SK-N-SH (cell line): ENCODE measurements at regions not wholly inside any gene's neighbourhood (a gene's known extent, or its start where the extent isn't known, plus 50 kb on each side); places are given as distances from the start of the nearest gene placed in this dataset.
"Not testable (repeated sequence)": the region's sequence is repeated elsewhere in the genome, so short reads cannot be mapped to it uniquely, and the experiment has no call there.

ENCODE experiments used
- CTCF ChIA-PET: fragments of 300-600, 350-600 bp; formaldehyde crosslinking; extraction: SDS; loops from one replicate; lab custom pipeline; 2021; lab: Yijun Ruan, JAX
- POLR2A ChIA-PET: fragments of 350-600 bp; sonication (Branson Sonifier 250); formaldehyde crosslinking; extraction: SDS; loops from one replicate; lab custom pipeline; 2020; ENCODE audit warnings: antibody characterized with exemption, inconsistent platforms; lab: Yijun Ruan, JAX
- DNase-seq: peaks from one replicate; pipeline ENCODE4 v3.0.0; 2012
- H2AFZ ChIP-seq: fragments of 200-600 bp; sonication (generic); 2 replicates; pipeline ENCODE4 v1.8.1; 2016; ENCODE audit warnings: antibody characterized with exemption, mild to moderate bottlenecking, low read depth
- H3F3A ChIP-seq: fragments of 200-600 bp; sonication (generic); replicated peaks from 2 replicates; pipeline ENCODE3; 2016; ENCODE audit warnings: antibody characterized with exemption, mild to moderate bottlenecking; ENCODE audit not compliant: insufficient read depth
- H3K27ac ChIP-seq, 2 experiments: fragments of 200-500 bp in 1 of 2; fragments of 200-600 bp in 1 of 2; sonication (Bioruptor generic) in 1 of 2; sonication (generic), shearing (Covaris generic) in 1 of 2; 2 replicates each; pipeline versions ENCODE4 v1.5.1 to v1.6.1; 2014 to 2016; ENCODE audit warnings: low read depth in 2 of 2, inconsistent platforms in 1 of 2, low read length in 1 of 2, mild to moderate bottlenecking in 1 of 2, mixed read lengths in 1 of 2
- H3K27me3 ChIP-seq: fragments of 200-600 bp; sonication (generic), shearing (Covaris generic); 2 replicates; pipeline ENCODE4 v1.6.1; 2016; ENCODE audit warnings: mixed run types; ENCODE audit not compliant: insufficient read depth
- H3K36me3 ChIP-seq, 2 experiments: fragments of 200-500 bp in 1 of 2; fragments of 200-600 bp in 1 of 2; sonication (Bioruptor generic) in 1 of 2; sonication (generic) in 1 of 2; replicated peaks in 1 of 2; 2 replicates each; pipeline versions ENCODE3 to v1.5.1; 2014 to 2016; ENCODE audit warnings: low read length in 1 of 2, mild to moderate bottlenecking in 1 of 2; ENCODE audit not compliant: insufficient read depth in 2 of 2, control insufficient read depth in 1 of 2
- H3K4me1 ChIP-seq, 2 experiments: fragments of 200-500 bp in 1 of 2; fragments of 200-600 bp in 1 of 2; sonication (Bioruptor generic) in 1 of 2; sonication (generic), shearing (Covaris generic) in 1 of 2; 2 replicates each; pipeline versions ENCODE4 v1.5.1 to v1.6.1; 2014 to 2016; ENCODE audit warnings: low read depth in 1 of 2, low read length in 1 of 2, mixed run types in 1 of 2; ENCODE audit not compliant: insufficient read depth in 2 of 2, control insufficient read depth in 1 of 2
- H3K4me2 ChIP-seq: fragments of 200-600 bp; sonication (generic), shearing (Covaris generic); 2 replicates; pipeline ENCODE4 v1.6.1; 2017; ENCODE audit warnings: mixed run types
- H3K4me3 ChIP-seq, 2 experiments: fragments of 200-500 bp in 1 of 2; fragments of 200-600 bp in 1 of 2; sonication (Bioruptor generic) in 1 of 2; sonication (generic), shearing (Covaris generic) in 1 of 2; 2 replicates each; pipeline versions ENCODE4 v1.5.1 to v1.8.1; 2014 to 2016; ENCODE audit warnings: low read depth in 2 of 2, inconsistent platforms in 1 of 2, low read length in 1 of 2, mild to moderate bottlenecking in 1 of 2, mixed read lengths in 1 of 2, moderate library complexity in 1 of 2
- H3K79me2 ChIP-seq: fragments of 200-600 bp; sonication (generic); 2 replicates; pipeline ENCODE4 v1.8.1; 2017; ENCODE audit warnings: mild to moderate bottlenecking; ENCODE audit not compliant: insufficient read depth
- H3K9ac ChIP-seq: fragments of 200-600 bp; sonication (generic); 2 replicates; pipeline ENCODE4 v1.6.1; 2017; ENCODE audit warnings: mixed run types
- H3K9me2 ChIP-seq: fragments of 200-600 bp; sonication (generic); 2 replicates; pipeline ENCODE4 v1.6.1; 2017; ENCODE audit warnings: mixed run types
- H3K9me3 ChIP-seq: fragments of 200-600 bp; sonication (generic); 2 replicates; pipeline ENCODE4 v1.6.1; 2017; ENCODE audit warnings: mixed run types, mild to moderate bottlenecking, moderate library complexity
- H4K20me1 ChIP-seq: fragments of 200-600 bp; sonication (generic); 2 replicates; pipeline ENCODE4 v1.6.1; 2017; ENCODE audit warnings: mild to moderate bottlenecking, mixed run types; ENCODE audit not compliant: insufficient read depth
- CHD2 ChIP-seq: fragments of 150-350 bp; IDR thresholded peaks from 2 replicates; pipeline ENCODE4 v1.6.1; 2018; ENCODE audit warnings: low read length; ENCODE audit not compliant: partially characterized antibody
- CTCF ChIP-seq: fragments of 200-600 bp; sonication (generic); IDR thresholded peaks from 2 replicates; pipeline ENCODE4 v1.6.1; 2017; ENCODE audit warnings: antibody characterized with exemption, mild to moderate bottlenecking, moderate library complexity
- EP300 ChIP-seq, 2 experiments: IDR thresholded peaks; 2 replicates each; pipeline versions ENCODE4 v1.4.0 to v1.6.1; 2012; ENCODE audit warnings: borderline replicate concordance in 1 of 2, low read depth in 1 of 2, low read length in 1 of 2
- EZH2phosphoT487 ChIP-seq: fragments of 200-600 bp; sonication (generic); IDR thresholded peaks from 2 replicates; pipeline ENCODE4 v1.6.1; 2017; ENCODE audit warnings: low read depth, mixed run types, mild to moderate bottlenecking, antibody characterized with exemption, moderate library complexity, borderline replicate concordance
- MXI1 ChIP-seq: IDR thresholded peaks from 2 replicates; pipeline ENCODE4 v1.6.1; 2012; ENCODE audit warnings: mild to moderate bottlenecking, low read depth, low read length, improper control_type of control experiment
- POLR2AphosphoS5 ChIP-seq: IDR thresholded peaks from 2 replicates; pipeline ENCODE4 v1.6.1; 2012; ENCODE audit warnings: low read depth, low read length
- REST ChIP-seq: IDR thresholded peaks from 2 replicates; pipeline ENCODE4 v1.6.1; 2012; ENCODE audit warnings: mild to moderate bottlenecking, low read depth, low read length, moderate library complexity
- RFX5 ChIP-seq: IDR thresholded peaks from 2 replicates; pipeline ENCODE4 v1.6.1; 2012; ENCODE audit warnings: mild to moderate bottlenecking, improper control_type of control experiment, low read length
- SIN3A ChIP-seq: IDR thresholded peaks from 2 replicates; pipeline ENCODE4 v1.6.1; 2012; ENCODE audit warnings: low read depth, mild to moderate bottlenecking, low read length, moderate library complexity, borderline replicate concordance
- SMC3 ChIP-seq: IDR thresholded peaks from 2 replicates; pipeline ENCODE4 v1.6.1; 2012; ENCODE audit warnings: low read depth, low read length, improper control_type of control experiment
- TAF1 ChIP-seq: IDR thresholded peaks from 2 replicates; pipeline ENCODE4 v1.6.1; 2012; ENCODE audit warnings: low read depth, mild to moderate bottlenecking, low read length, moderate library complexity, borderline replicate concordance
- USF1 ChIP-seq: IDR thresholded peaks from 2 replicates; pipeline ENCODE4 v1.4.0; 2012; ENCODE audit warnings: low read depth, borderline replicate concordance
- YY1 ChIP-seq: IDR thresholded peaks from 2 replicates; pipeline ENCODE4 v1.4.0; 2012; ENCODE audit warnings: low read depth, mild to moderate bottlenecking
- WGBS: methylation state at CpG from one replicate; pipeline ENCODE4 v1.1.6; 2017; ENCODE audit warnings: low lambda C conversion rate; 5-methylcytosine and 5-hydroxymethylcytosine counted together

- CTCF ChIA-PET = no interaction called here
- no peak for DNase-seq
- Histone ChIP-seq H3K4me1 (no peaks in the 10 kb centered on the region), H2AFZ (no peak overlapping the region), H3K4me2 (no peak overlapping the region), H3K27ac (no peak overlapping the region), H3K36me3 (no peaks in the 10 kb centered on the region), H3K9me2 (no peaks in the 10 kb centered on the region), H3F3A (no peaks in the 10 kb centered on the region), H3K9me3 (no peaks in the 10 kb centered on the region), H3K4me3 (no peak overlapping the region), H3K9ac (no peak overlapping the region), H3K27me3 (no peaks in the 10 kb centered on the region), H3K79me2 (no peaks in the 10 kb centered on the region), H4K20me1 (no peaks in the 10 kb centered on the region)
- TF ChIP-seq YY1 = no peak
- TF ChIP-seq CHD2 = no peak
- TF ChIP-seq MXI1 = no peak
- TF ChIP-seq SIN3A = no peak
- TF ChIP-seq RFX5 = no peak
- no peak for TF ChIP-seq SMC3
- TF ChIP-seq CTCF = no peak
- TF ChIP-seq REST = no peak
- no peak for TF ChIP-seq TAF1
- TF ChIP-seq USF1 = no peak
- no peak for TF ChIP-seq POLR2AphosphoS5
- TF ChIP-seq EP300 (IDR thresholded peaks at IDR 0.05; ENCODE audit: borderline replicate concordance in 1 of 2, low read depth in 1 of 2, low read length in 1 of 2) = no peak
- no peak for TF ChIP-seq EZH2phosphoT487
- POLR2A ChIA-PET = no interaction called here
- 14% methylated on average over 1 of the region's 1 CpG for WGBS
Observed at GRCh38 chr5:12080761-12081160, 176.5 kb upstream of the CTNND2 start.

- H3K79me2 ChIP-seq, H3K27me3 ChIP-seq, H3K4me3 ChIP-seq, H2AFZ ChIP-seq, H3K27ac ChIP-seq, H3F3A ChIP-seq, H3K4me1 ChIP-seq, DNase-seq, CTCF ChIA-PET, H3K9me3 ChIP-seq, H4K20me1 ChIP-seq, H3K9ac ChIP-seq, H3K36me3 ChIP-seq, H3K4me2 ChIP-seq, POLR2A ChIA-PET, H3K9me2 ChIP-seq: not testable (repeated sequence)
- WGBS = 0% methylated on average over 3 of the region's 3 CpGs
Observed at GRCh38 chr5:12078286-12078685, 174.0 kb upstream of the CTNND2 start.
